ENCODE measurements at regions not wholly inside any gene's neighbourhood (a gene's known extent, or its start where the extent isn't known, plus 50 kb on each side); places are given as distances from the start of the nearest gene placed in this dataset.
"Not testable (repeated sequence)": the region's sequence is repeated elsewhere in the genome, so short reads cannot be mapped to it uniquely, and the experiment has no call there.

- no peaks in the 10 kb centered on the region for H3K9me3 ChIP-seq (ENCODE audit: control insufficient read depth in 3 of 3, low read length in 3 of 3)
- no peak overlapping the region for H3K4me3 ChIP-seq (ENCODE audit: low read length in 3 of 3)
- no peaks in the 10 kb centered on the region for H3K27me3 ChIP-seq (ENCODE audit: control insufficient read depth in 3 of 3, insufficient read depth in 3 of 3, low read length in 3 of 3)
- H3K36me3 ChIP-seq (ENCODE audit: control insufficient read depth in 3 of 3, insufficient read depth in 3 of 3, low read length in 3 of 3), result no peaks in the 10 kb centered on the region
- no peaks in the 10 kb centered on the region for H3K4me1 ChIP-seq (ENCODE audit: control insufficient read depth in 3 of 3, insufficient read depth in 3 of 3, low read length in 3 of 3)
- no peak overlapping the region for H3K27ac ChIP-seq (ENCODE audit: low read depth, low read length)
- no peak overlapping the region for H3K9ac ChIP-seq (ENCODE audit: low read depth in 1 of 3, low read length in 3 of 3)
These were observed 176.0 kb downstream of the COX18 start for GRCh38 chr4:72893354-72894066.

GRCh38 chr4:72888331-72888730, 181.2 kb downstream of the COX18 start:
- no peaks in the 10 kb centered on the region for H3K9me3 ChIP-seq (ENCODE audit: control insufficient read depth in 3 of 3, low read length in 3 of 3)
- no peaks in the 10 kb centered on the region for H3K27me3 ChIP-seq (ENCODE audit: control insufficient read depth in 3 of 3, insufficient read depth in 3 of 3, low read length in 3 of 3)
- no peaks in the 10 kb centered on the region for H3K36me3 ChIP-seq (ENCODE audit: control insufficient read depth in 3 of 3, insufficient read depth in 3 of 3, low read length in 3 of 3)
- H3K9ac ChIP-seq (ENCODE audit: low read depth in 1 of 3, low read length in 3 of 3), result no peak overlapping the region
- no peaks in the 10 kb centered on the region for H3K4me1 ChIP-seq (ENCODE audit: control insufficient read depth in 3 of 3, insufficient read depth in 3 of 3, low read length in 3 of 3)
- H3K4me3 ChIP-seq (ENCODE audit: low read length in 3 of 3), result no peak overlapping the region
- no peak overlapping the region for H3K27ac ChIP-seq (ENCODE audit: low read depth, low read length)

GRCh38 chr4:72887152-72887551, 182.4 kb downstream of the COX18 start:
- Histone ChIP-seq H3K4me3 (ENCODE audit: low read length in 3 of 3) (no peak overlapping the region), H3K36me3 (ENCODE audit: control insufficient read depth in 3 of 3, insufficient read depth in 3 of 3, low read length in 3 of 3) (no peaks in the 10 kb centered on the region), H3K27ac (ENCODE audit: low read depth, low read length) (no peak overlapping the region), H3K4me1 (ENCODE audit: control insufficient read depth in 3 of 3, insufficient read depth in 3 of 3, low read length in 3 of 3) (no peaks in the 10 kb centered on the region), H3K9ac (ENCODE audit: low read depth in 1 of 3, low read length in 3 of 3) (no peak overlapping the region), H3K9me3 (ENCODE audit: control insufficient read depth in 3 of 3, low read length in 3 of 3) (no peaks in the 10 kb centered on the region), H3K27me3 (ENCODE audit: control insufficient read depth in 3 of 3, insufficient read depth in 3 of 3, low read length in 3 of 3) (no peaks in the 10 kb centered on the region)

- Histone ChIP-seq H3K27me3 (ENCODE audit: control insufficient read depth in 3 of 3, insufficient read depth in 3 of 3, low read length in 3 of 3) (no peaks in the 10 kb centered on the region), H3K27ac (ENCODE audit: low read depth, low read length) (no peak overlapping the region), H3K4me3 (ENCODE audit: low read length in 3 of 3) (no peak overlapping the region), H3K9me3 (ENCODE audit: control insufficient read depth in 3 of 3, low read length in 3 of 3) (no peaks in the 10 kb centered on the region), H3K9ac (ENCODE audit: low read depth in 1 of 3, low read length in 3 of 3) (no peak overlapping the region), H3K36me3 (ENCODE audit: control insufficient read depth in 3 of 3, insufficient read depth in 3 of 3, low read length in 3 of 3) (no peaks in the 10 kb centered on the region), H3K4me1 (ENCODE audit: control insufficient read depth in 3 of 3, insufficient read depth in 3 of 3, low read length in 3 of 3) (no peaks in the 10 kb centered on the region)
These were observed 182.9 kb downstream of the COX18 start for GRCh38 chr4:72886602-72887001.

DNA sequence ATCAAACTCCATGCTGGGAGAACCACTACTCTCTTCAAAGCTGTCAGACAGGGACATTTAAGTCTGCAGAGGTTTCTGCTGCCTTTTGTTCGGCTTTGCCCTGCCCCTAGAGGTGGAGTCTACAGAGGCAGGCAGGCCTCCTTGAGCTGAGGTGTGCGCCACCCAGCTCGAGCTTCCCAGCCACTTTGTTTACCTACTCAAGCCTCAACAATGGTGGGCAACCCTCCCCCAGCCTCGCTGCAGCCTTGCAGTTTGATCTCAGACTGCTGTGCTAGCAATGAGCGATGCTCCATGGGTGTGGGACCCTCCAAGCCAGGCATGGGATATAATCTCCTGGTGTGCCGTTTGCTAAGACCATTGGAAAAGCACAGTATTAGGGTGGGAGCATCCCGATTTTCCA, 185.3 kb downstream of the COX18 start:
- H3K4me3 ChIP-seq (ENCODE audit: low read length in 3 of 3); H3K9me3 ChIP-seq (ENCODE audit: control insufficient read depth in 3 of 3, low read length in 3 of 3); H3K27ac ChIP-seq (ENCODE audit: low read depth, low read length); H3K9ac ChIP-seq (ENCODE audit: low read depth in 1 of 3, low read length in 3 of 3); H3K36me3 ChIP-seq (ENCODE audit: control insufficient read depth in 3 of 3, insufficient read depth in 3 of 3, low read length in 3 of 3); H3K27me3 ChIP-seq (ENCODE audit: control insufficient read depth in 3 of 3, insufficient read depth in 3 of 3, low read length in 3 of 3); H3K4me1 ChIP-seq (ENCODE audit: control insufficient read depth in 3 of 3, insufficient read depth in 3 of 3, low read length in 3 of 3): not testable (repeated sequence)

DNA sequence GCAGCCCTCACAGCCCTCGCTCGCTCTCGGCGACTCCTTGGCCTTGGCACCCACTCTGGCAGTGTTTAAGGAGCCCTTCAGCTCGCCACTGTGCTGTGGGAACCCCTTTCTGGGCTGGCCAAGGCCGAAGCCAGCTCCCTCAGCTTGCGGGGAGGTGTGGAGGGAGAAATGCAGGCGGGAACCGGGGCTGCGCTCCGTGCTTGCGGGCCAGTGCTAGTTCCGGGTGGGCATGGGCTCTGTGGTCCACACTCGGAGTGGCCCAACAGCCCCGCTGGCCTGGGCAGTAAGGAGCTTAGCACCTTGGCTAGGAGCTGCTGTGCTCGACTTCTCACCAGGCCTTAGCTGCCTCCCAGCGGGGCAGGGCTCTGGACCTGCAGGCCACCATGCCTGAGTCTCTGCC, 192.6 kb downstream of the COX18 start:
- H3K9me3 ChIP-seq (ENCODE audit: control insufficient read depth in 3 of 3, low read length in 3 of 3), result no peaks in the 10 kb centered on the region
- no peak overlapping the region for H3K27ac ChIP-seq (ENCODE audit: low read depth, low read length)
- no peaks in the 10 kb centered on the region for H3K4me1 ChIP-seq (ENCODE audit: control insufficient read depth in 3 of 3, insufficient read depth in 3 of 3, low read length in 3 of 3)
- H3K4me3 ChIP-seq (ENCODE audit: low read length in 3 of 3), result no peak overlapping the region
- no peak overlapping the region for H3K9ac ChIP-seq (ENCODE audit: low read depth in 1 of 3, low read length in 3 of 3)
- no peaks in the 10 kb centered on the region for H3K27me3 ChIP-seq (ENCODE audit: control insufficient read depth in 3 of 3, insufficient read depth in 3 of 3, low read length in 3 of 3)
- H3K36me3 ChIP-seq (ENCODE audit: control insufficient read depth in 3 of 3, insufficient read depth in 3 of 3, low read length in 3 of 3), result no peaks in the 10 kb centered on the region

GRCh38 chr4:72875545-72875944, 194.0 kb downstream of the COX18 start:
- Histone ChIP-seq H3K27ac (ENCODE audit: low read depth, low read length) (no peak overlapping the region), H3K27me3 (ENCODE audit: control insufficient read depth in 3 of 3, insufficient read depth in 3 of 3, low read length in 3 of 3) (no peaks in the 10 kb centered on the region), H3K9me3 (ENCODE audit: control insufficient read depth in 3 of 3, low read length in 3 of 3) (no peaks in the 10 kb centered on the region), H3K4me3 (ENCODE audit: low read length in 3 of 3) (no peak overlapping the region), H3K4me1 (ENCODE audit: control insufficient read depth in 3 of 3, insufficient read depth in 3 of 3, low read length in 3 of 3) (no peaks in the 10 kb centered on the region), H3K9ac (ENCODE audit: low read depth in 1 of 3, low read length in 3 of 3) (no peak overlapping the region), H3K36me3 (ENCODE audit: control insufficient read depth in 3 of 3, insufficient read depth in 3 of 3, low read length in 3 of 3) (no peaks in the 10 kb centered on the region)

GRCh38 chr4:72875138-72875537, 194.4 kb downstream of the COX18 start:
- Histone ChIP-seq H3K4me3 (ENCODE audit: low read length in 3 of 3) (no peak overlapping the region), H3K9ac (ENCODE audit: low read depth in 1 of 3, low read length in 3 of 3) (no peak overlapping the region), H3K4me1 (ENCODE audit: control insufficient read depth in 3 of 3, insufficient read depth in 3 of 3, low read length in 3 of 3) (no peaks in the 10 kb centered on the region), H3K36me3 (ENCODE audit: control insufficient read depth in 3 of 3, insufficient read depth in 3 of 3, low read length in 3 of 3) (no peaks in the 10 kb centered on the region), H3K27ac (ENCODE audit: low read depth, low read length) (no peak overlapping the region), H3K27me3 (ENCODE audit: control insufficient read depth in 3 of 3, insufficient read depth in 3 of 3, low read length in 3 of 3) (no peaks in the 10 kb centered on the region), H3K9me3 (ENCODE audit: control insufficient read depth in 3 of 3, low read length in 3 of 3) (no peaks in the 10 kb centered on the region)

DNA sequence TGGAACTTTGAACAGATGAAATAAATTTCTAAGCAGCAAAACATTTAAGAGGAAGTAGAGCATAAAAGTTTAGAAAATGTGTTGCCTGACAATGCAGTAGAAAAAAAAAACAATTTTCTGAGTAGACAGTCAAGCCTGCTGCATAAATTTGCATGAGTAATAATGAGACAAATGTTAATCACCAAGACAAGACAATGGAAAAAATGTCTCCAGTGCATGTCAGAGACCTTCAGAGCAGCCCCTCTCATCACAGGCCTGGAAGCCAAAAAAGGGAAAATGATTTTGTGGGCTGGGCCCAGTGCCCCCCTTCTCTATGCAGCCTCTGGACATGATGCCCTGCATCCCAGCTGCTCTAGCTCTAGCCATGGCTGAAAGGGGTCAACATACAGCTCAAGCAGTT, 204.6 kb downstream of the COX18 start:
- Histone ChIP-seq H3K4me3 (ENCODE audit: low read length in 3 of 3) (no peak overlapping the region), H3K9ac (ENCODE audit: low read depth in 1 of 3, low read length in 3 of 3) (no peak overlapping the region), H3K36me3 (ENCODE audit: control insufficient read depth in 3 of 3, insufficient read depth in 3 of 3, low read length in 3 of 3) (no peaks in the 10 kb centered on the region), H3K4me1 (ENCODE audit: control insufficient read depth in 3 of 3, insufficient read depth in 3 of 3, low read length in 3 of 3) (no peaks in the 10 kb centered on the region), H3K27ac (ENCODE audit: low read depth, low read length) (no peak overlapping the region), H3K9me3 (ENCODE audit: control insufficient read depth in 3 of 3, low read length in 3 of 3) (no peaks in the 10 kb centered on the region), H3K27me3 (ENCODE audit: control insufficient read depth in 3 of 3, insufficient read depth in 3 of 3, low read length in 3 of 3) (no peaks in the 10 kb centered on the region)

DNA sequence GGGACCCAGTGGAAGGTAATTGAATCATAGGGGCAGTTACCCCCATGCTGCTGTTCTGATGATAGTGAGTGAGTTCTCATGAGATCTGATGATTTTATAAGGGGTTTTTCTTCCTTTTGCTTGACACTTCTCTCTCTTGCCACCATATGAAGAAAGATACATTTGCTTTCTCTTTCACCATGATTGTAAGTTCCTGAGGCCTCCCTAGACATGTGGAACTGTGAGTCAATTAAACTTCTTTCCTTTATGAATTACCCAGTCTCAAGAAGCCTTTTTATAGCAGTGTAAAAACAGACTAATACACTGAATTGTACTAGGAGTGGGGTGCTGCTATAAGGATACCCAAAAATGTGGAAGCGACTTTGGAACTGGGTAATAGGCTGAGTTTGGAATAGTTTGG, 205.2 kb downstream of the COX18 start:
- H3K4me1 ChIP-seq (ENCODE audit: control insufficient read depth in 3 of 3, insufficient read depth in 3 of 3, low read length in 3 of 3); H3K9ac ChIP-seq (ENCODE audit: low read depth in 1 of 3, low read length in 3 of 3); H3K9me3 ChIP-seq (ENCODE audit: control insufficient read depth in 3 of 3, low read length in 3 of 3); H3K4me3 ChIP-seq (ENCODE audit: low read length in 3 of 3); H3K27me3 ChIP-seq (ENCODE audit: control insufficient read depth in 3 of 3, insufficient read depth in 3 of 3, low read length in 3 of 3); H3K27ac ChIP-seq (ENCODE audit: low read depth, low read length); H3K36me3 ChIP-seq (ENCODE audit: control insufficient read depth in 3 of 3, insufficient read depth in 3 of 3, low read length in 3 of 3): not testable (repeated sequence)

DNA sequence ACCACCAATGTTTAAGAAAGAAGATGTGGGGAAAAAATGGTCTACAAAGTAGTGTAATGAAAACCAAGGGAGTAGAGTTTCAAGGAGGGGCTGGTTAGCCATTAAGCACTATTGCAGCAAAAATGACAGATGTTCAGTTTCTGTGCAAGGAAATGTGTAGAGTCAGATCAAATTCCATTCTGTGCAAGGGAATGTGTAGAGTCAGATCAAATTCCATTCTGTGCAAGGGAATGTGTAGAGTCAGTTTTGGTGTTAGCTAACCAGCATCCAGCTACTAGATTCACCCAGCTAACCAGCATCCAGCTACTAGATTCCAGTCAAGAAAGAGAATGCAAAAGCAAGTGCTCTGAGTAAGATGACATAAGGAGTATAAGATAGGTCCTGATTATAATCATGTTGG, 208.8 kb downstream of the COX18 start:
- H3K4me3 ChIP-seq (ENCODE audit: low read length in 3 of 3), result no peak overlapping the region
- H3K27ac ChIP-seq (ENCODE audit: low read depth, low read length), result no peak overlapping the region
- H3K27me3 ChIP-seq (ENCODE audit: control insufficient read depth in 3 of 3, insufficient read depth in 3 of 3, low read length in 3 of 3), result no peaks in the 10 kb centered on the region
- no peaks in the 10 kb centered on the region for H3K9me3 ChIP-seq (ENCODE audit: control insufficient read depth in 3 of 3, low read length in 3 of 3)
- no peaks in the 10 kb centered on the region for H3K4me1 ChIP-seq (ENCODE audit: control insufficient read depth in 3 of 3, insufficient read depth in 3 of 3, low read length in 3 of 3)
- H3K36me3 ChIP-seq (ENCODE audit: control insufficient read depth in 3 of 3, insufficient read depth in 3 of 3, low read length in 3 of 3), result no peaks in the 10 kb centered on the region
- no peak overlapping the region for H3K9ac ChIP-seq (ENCODE audit: low read depth in 1 of 3, low read length in 3 of 3)

Measured in skeletal muscle tissue (tissue), 3 donors.